NB4 (cell line): ENCODE measurements at regions not wholly inside any gene's neighbourhood (a gene's known extent, or its start where the extent isn't known, plus 50 kb on each side); places are given as distances from the start of the nearest gene placed in this dataset.

ENCODE experiments used
- DNase-seq: peaks from one replicate; pipeline ENCODE4 v3.0.0; 2010; ENCODE audit warnings: low read depth
- H3K4me3 ChIP-seq: one replicate; pipeline ENCODE4 v1.5.1; 2011; ENCODE audit warnings: mild to moderate bottlenecking, low read depth, low read length, moderate library complexity
- CTCF ChIP-seq: IDR thresholded peaks from one replicate; pipeline ENCODE4 v1.5.1; 2012; ENCODE audit warnings: low read depth, low read length
- MAX ChIP-seq: IDR thresholded peaks from 2 replicates; pipeline ENCODE4 v1.6.1; 2011; ENCODE audit warnings: low read depth, low read length
- MYC ChIP-seq: IDR thresholded peaks from 2 replicates; pipeline ENCODE4 v1.6.1; 2011; ENCODE audit warnings: low read depth, low read length
- POLR2A ChIP-seq: IDR thresholded peaks from 2 replicates; pipeline ENCODE4 v1.6.1; 2011; ENCODE audit warnings: mild to moderate bottlenecking; ENCODE audit not compliant: insufficient read length; ENCODE audit errors: extremely low read depth

- H3K4me3 ChIP-seq, result no peak overlapping the region
- no peak for DNase-seq
- TF ChIP-seq MYC (no peak), CTCF (no peak), POLR2A (no peak), MAX (no peak)
Observed at GRCh38 chr9:113817171-113817570, 58.9 kb upstream of the ZNF618 start.

- no peak for TF ChIP-seq CTCF
- TF ChIP-seq POLR2A, result no peak
- no peak for TF ChIP-seq MYC
- no peak for TF ChIP-seq MAX
- no peak overlapping the region for H3K4me3 ChIP-seq
- no peak for DNase-seq
Observed at GRCh38 chr9:113818391-113818790, 57.7 kb upstream of the ZNF618 start.

DNA sequence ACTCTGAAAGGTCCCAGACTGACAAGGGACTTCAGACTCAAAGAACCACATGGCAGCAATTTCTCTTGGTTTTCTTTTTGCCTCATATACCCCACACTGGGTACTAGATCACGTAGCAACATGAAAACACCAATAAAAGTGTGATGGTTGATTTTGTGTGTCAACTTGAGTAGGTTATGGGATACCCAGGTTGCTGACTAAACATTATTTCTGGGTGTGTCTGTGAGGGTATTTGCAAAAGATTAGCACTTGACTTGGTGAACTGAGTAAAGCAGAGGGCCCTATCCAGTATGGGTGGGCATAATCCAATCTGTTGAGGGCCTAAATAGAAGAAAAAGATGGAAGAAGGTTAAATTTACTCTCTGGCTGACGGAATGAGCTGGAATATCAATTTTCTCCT is 53.8 kb upstream of the ZNF618 start:
- H3K4me3 ChIP-seq, result no peak overlapping the region
- no peak for DNase-seq
- no peak for TF ChIP-seq POLR2A
- TF ChIP-seq CTCF, result no peak

DNA sequence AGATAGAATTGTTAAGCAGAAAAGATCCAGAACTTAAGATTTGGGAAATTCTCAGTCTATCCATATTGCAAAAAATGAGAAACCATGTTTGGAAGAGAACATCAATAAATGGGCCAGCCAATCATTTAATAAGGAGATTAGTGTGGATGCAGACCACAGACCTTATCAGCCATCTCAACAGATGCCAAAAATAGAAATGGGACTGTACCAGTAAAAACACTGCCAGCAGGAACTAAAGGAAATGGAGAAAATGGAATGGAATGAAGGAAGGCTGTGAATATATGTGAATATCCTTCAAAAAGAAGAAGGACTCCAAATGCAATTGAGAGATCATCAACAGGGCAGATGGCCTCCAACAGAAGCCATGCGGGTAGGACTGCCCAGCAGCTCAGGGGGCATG is 52.7 kb upstream of the ZNF618 start:
- DNase-seq, result no peak
- H3K4me3 ChIP-seq, result no peak overlapping the region
- TF ChIP-seq MAX (no peak), CTCF (no peak), POLR2A (no peak), MYC (no peak)
